ENCODE measurements at regions not wholly inside any gene's neighbourhood (a gene's known extent, or its start where the extent isn't known, plus 50 kb on each side); places are given as distances from the start of the nearest gene placed in this dataset.

DNA sequence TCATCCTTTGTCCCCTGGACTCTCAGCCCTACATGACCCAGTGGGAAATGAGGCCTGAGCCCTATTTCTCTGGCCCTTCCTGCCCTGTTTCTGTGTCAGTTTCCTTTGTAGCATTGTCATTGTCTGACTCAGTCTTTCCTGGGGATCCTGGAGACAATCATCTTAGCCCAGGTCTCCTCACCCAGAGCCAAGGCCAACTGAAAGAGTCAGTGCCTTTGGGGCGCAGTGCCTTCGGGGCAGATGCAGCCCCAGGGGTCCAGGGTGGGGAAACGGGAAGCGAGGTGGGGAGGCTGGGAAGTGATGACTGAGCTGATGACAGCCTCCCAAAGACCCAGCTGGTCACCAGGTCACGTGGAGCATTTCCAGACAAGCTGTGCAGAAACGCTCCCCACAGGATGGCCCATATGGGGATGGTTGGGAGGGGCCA, 93.3 kb upstream of the SULF2 start:
- TF ChIP-seq, protein P1, sequence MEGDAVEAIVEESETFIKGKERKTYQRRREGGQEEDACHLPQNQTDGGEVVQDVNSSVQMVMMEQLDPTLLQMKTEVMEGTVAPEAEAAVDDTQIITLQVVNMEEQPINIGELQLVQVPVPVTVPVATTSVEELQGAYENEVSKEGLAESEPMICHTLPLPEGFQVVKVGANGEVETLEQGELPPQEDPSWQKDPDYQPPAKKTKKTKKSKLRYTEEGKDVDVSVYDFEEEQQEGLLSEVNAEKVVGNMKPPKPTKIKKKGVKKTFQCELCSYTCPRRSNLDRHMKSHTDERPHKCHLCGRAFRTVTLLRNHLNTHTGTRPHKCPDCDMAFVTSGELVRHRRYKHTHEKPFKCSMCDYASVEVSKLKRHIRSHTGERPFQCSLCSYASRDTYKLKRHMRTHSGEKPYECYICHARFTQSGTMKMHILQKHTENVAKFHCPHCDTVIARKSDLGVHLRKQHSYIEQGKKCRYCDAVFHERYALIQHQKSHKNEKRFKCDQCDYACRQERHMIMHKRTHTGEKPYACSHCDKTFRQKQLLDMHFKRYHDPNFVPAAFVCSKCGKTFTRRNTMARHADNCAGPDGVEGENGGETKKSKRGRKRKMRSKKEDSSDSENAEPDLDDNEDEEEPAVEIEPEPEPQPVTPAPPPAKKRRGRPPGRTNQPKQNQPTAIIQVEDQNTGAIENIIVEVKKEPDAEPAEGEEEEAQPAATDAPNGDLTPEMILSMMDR (conservative IDR thresholded peaks at IDR 0.05; ENCODE audit: low read length): no peak
- TF ChIP-seq EZH2phosphoT487 (IDR thresholded peaks at IDR 0.05; ENCODE audit: borderline replicate concordance): no peak
